HepG2 (cell line): ENCODE measurements at regions not wholly inside any gene's neighbourhood (a gene's known extent, or its start where the extent isn't known, plus 50 kb on each side); places are given as distances from the start of the nearest gene placed in this dataset.

ENCODE experiments used
- MZF1 ChIP-seq: sonication (generic); formaldehyde crosslinking; IDR thresholded peaks from 2 replicates; pipeline ENCODE4 v1.8.1; 2023; ENCODE audit warnings: mild to moderate bottlenecking, missing genetic modification reagents, borderline replicate concordance
- ZNF746 ChIP-seq: sonication (generic); formaldehyde crosslinking; IDR thresholded peaks from 2 replicates; pipeline ENCODE4 v1.8.0; 2022; ENCODE audit warnings: mild to moderate bottlenecking, missing genetic modification reagents
- ZNF772 ChIP-seq: sonication (generic); formaldehyde crosslinking; IDR thresholded peaks from 2 replicates; pipeline ENCODE4 v1.5.0; 2020; ENCODE audit warnings: mild to moderate bottlenecking, missing genetic modification reagents
- TF ChIP-seq, protein P1 (sequence below): sonication (generic); formaldehyde crosslinking; IDR thresholded peaks from 2 replicates; pipeline ENCODE4 v1.4.0; 2020; ENCODE audit warnings: missing genetic modification reagents
- TF ChIP-seq, protein P2 (sequence below): sonication (generic); formaldehyde crosslinking; IDR thresholded peaks from 2 replicates; pipeline ENCODE4 v1.4.0; 2020; ENCODE audit warnings: missing genetic modification reagents, borderline replicate concordance
- TF ChIP-seq, protein P3 (sequence below): sonication (generic); formaldehyde crosslinking; IDR thresholded peaks from 2 replicates; pipeline ENCODE4 v1.4.0; 2020; ENCODE audit warnings: mild to moderate bottlenecking, missing genetic modification reagents
- TF ChIP-seq, protein P4 (sequence below): sonication (generic); formaldehyde crosslinking; conservative IDR thresholded peaks from 2 replicates; pipeline ENCODE4 v1.8.0; 2022; ENCODE audit warnings: low read depth, missing genetic modification reagents

DNA sequence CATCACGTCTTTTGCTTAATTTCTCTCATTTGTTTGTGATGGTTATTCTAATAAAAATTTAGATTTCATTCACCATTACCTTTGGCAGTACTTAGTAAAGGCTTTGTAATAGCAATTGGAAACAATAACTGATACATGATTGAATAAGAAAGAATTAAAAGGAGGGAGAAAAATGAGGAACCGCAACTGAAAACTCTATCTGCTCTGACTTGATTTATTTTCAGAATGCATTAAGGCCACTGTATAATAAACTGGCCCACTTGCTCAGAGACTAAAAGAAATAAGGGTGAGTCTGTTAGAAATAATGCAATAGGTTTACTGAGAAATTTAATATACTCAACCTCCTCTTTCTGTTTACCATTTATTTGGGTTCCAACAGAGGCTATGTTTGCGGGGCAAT is 351.5 kb downstream of the TMA16 start (continued):
- TF ChIP-seq, protein P1, sequence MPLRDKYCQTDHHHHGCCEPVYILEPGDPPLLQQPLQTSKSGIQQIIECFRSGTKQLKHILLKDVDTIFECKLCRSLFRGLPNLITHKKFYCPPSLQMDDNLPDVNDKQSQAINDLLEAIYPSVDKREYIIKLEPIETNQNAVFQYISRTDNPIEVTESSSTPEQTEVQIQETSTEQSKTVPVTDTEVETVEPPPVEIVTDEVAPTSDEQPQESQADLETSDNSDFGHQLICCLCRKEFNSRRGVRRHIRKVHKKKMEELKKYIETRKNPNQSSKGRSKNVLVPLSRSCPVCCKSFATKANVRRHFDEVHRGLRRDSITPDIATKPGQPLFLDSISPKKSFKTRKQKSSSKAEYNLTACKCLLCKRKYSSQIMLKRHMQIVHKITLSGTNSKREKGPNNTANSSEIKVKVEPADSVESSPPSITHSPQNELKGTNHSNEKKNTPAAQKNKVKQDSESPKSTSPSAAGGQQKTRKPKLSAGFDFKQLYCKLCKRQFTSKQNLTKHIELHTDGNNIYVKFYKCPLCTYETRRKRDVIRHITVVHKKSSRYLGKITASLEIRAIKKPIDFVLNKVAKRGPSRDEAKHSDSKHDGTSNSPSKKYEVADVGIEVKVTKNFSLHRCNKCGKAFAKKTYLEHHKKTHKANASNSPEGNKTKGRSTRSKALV (CRISPR knock-in tag), result no peak
- TF ChIP-seq ZNF772 (CRISPR knock-in tag) (no peak), MZF1 (CRISPR knock-in tag) (no peak), ZNF746 (no peak)
- TF ChIP-seq, protein P2, sequence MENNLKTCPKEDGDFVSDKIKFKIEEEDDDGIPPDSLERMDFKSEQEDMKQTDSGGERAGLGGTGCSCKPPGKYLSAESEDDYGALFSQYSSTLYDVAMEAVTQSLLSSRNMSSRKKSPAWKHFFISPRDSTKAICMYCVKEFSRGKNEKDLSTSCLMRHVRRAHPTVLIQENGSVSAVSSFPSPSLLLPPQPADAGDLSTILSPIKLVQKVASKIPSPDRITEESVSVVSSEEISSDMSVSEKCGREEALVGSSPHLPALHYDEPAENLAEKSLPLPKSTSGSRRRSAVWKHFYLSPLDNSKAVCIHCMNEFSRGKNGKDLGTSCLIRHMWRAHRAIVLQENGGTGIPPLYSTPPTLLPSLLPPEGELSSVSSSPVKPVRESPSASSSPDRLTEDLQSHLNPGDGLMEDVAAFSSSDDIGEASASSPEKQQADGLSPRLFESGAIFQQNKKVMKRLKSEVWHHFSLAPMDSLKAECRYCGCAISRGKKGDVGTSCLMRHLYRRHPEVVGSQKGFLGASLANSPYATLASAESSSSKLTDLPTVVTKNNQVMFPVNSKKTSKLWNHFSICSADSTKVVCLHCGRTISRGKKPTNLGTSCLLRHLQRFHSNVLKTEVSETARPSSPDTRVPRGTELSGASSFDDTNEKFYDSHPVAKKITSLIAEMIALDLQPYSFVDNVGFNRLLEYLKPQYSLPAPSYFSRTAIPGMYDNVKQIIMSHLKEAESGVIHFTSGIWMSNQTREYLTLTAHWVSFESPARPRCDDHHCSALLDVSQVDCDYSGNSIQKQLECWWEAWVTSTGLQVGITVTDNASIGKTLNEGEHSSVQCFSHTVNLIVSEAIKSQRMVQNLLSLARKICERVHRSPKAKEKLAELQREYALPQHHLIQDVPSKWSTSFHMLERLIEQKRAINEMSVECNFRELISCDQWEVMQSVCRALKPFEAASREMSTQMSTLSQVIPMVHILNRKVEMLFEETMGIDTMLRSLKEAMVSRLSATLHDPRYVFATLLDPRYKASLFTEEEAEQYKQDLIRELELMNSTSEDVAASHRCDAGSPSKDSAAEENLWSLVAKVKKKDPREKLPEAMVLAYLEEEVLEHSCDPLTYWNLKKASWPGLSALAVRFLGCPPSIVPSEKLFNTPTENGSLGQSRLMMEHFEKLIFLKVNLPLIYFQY (CRISPR knock-in tag), result no peak
- TF ChIP-seq, protein P3, sequence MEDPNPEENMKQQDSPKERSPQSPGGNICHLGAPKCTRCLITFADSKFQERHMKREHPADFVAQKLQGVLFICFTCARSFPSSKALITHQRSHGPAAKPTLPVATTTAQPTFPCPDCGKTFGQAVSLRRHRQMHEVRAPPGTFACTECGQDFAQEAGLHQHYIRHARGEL (CRISPR knock-in tag), result no peak
- TF ChIP-seq, protein P4, sequence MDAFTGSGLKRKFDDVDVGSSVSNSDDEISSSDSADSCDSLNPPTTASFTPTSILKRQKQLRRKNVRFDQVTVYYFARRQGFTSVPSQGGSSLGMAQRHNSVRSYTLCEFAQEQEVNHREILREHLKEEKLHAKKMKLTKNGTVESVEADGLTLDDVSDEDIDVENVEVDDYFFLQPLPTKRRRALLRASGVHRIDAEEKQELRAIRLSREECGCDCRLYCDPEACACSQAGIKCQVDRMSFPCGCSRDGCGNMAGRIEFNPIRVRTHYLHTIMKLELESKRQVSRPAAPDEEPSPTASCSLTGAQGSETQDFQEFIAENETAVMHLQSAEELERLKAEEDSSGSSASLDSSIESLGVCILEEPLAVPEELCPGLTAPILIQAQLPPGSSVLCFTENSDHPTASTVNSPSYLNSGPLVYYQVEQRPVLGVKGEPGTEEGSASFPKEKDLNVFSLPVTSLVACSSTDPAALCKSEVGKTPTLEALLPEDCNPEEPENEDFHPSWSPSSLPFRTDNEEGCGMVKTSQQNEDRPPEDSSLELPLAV (CRISPR knock-in tag), result no peak
